NCI-H187 (cell line): ENCODE measurements at regions not wholly inside any gene's neighbourhood (a gene's known extent, or its start where the extent isn't known, plus 50 kb on each side); places are given as distances from the start of the nearest gene placed in this dataset.
A peak's percentile ranks its signal among the peaks of the same experiment; 100 is the strongest.
"Not testable (repeated sequence)": the region's sequence is repeated elsewhere in the genome, so short reads cannot be mapped to it uniquely, and the experiment has no call there.

Source experiments
- DNase-seq, 2 experiments: peaks; one replicate each; lab custom pipeline; 2025; lab: John Stamatoyannopoulos, UW

GRCh38 chr4:187128222-187128621, 404.6 kb upstream of the FAT1 start:
- no peak for DNase-seq

- DNase-seq, result no peak
These were observed 405.3 kb upstream of the FAT1 start for GRCh38 chr4:187128976-187129375.

GRCh38 chr4:187131826-187132225, 408.2 kb upstream of the FAT1 start:
- DNase-seq, result not testable (repeated sequence)

- no peak for DNase-seq
These were observed 412.2 kb upstream of the FAT1 start for GRCh38 chr4:187135878-187136277.

- DNase-seq, result peak in 1 of 2 experiments; percentile 1
These were observed 415.5 kb upstream of the FAT1 start for GRCh38 chr4:187139141-187139540.

GRCh38 chr4:187141101-187141500, 417.4 kb upstream of the FAT1 start:
- DNase-seq, result no peak

GRCh38 chr4:187149229-187149945, 425.7 kb upstream of the FAT1 start:
- DNase-seq, result no peak

- no peak for DNase-seq
These were observed 433.8 kb upstream of the FAT1 start for GRCh38 chr4:187157380-187157958.

- no peak for DNase-seq
These were observed 434.3 kb upstream of the FAT1 start for GRCh38 chr4:187158003-187158402.

GRCh38 chr4:187160486-187160885, 436.8 kb upstream of the FAT1 start:
- DNase-seq, result no peak

- no peak for DNase-seq
These were observed 443.3 kb upstream of the FAT1 start for GRCh38 chr4:187166886-187167512.

- no peak for DNase-seq
These were observed 448.2 kb upstream of the FAT1 start for GRCh38 chr4:187171706-187172339.

- no peak for DNase-seq
These were observed 448.7 kb upstream of the FAT1 start for GRCh38 chr4:187172340-187172761.

- no peak for DNase-seq
These were observed 451.1 kb upstream of the FAT1 start for GRCh38 chr4:187174749-187175148.

GRCh38 chr4:187175197-187175596, 451.5 kb upstream of the FAT1 start:
- no peak for DNase-seq

- DNase-seq, result no peak
These were observed 452.7 kb upstream of the FAT1 start for GRCh38 chr4:187176261-187176910.

- no peak for DNase-seq
These were observed 454.4 kb upstream of the FAT1 start for GRCh38 chr4:187178084-187178483.

- no peak for DNase-seq
These were observed 454.9 kb upstream of the FAT1 start for GRCh38 chr4:187178587-187178986.

GRCh38 chr4:187179086-187180058, 455.7 kb upstream of the FAT1 start:
- DNase-seq, result peak in 1 of 2 experiments; percentile 5

- DNase-seq, result no peak
These were observed 457.4 kb upstream of the FAT1 start for GRCh38 chr4:187181054-187181453.

- DNase-seq, result no peak
These were observed 459.7 kb upstream of the FAT1 start for GRCh38 chr4:187183346-187183745.
